ENCODE measurements at regions not wholly inside any gene's neighbourhood (a gene's known extent, or its start where the extent isn't known, plus 50 kb on each side); places are given as distances from the start of the nearest gene placed in this dataset.

GRCh38 chr4:3870567-3870962 is 104.4 kb downstream of the ADRA2C start:
- H3K9me3 ChIP-seq (replicated peaks; ENCODE audit: control insufficient read depth, insufficient read depth, low read length), result no peaks in the 10 kb centered on the region; the same call in 2 of the 3 replicates
- SMC1A ChIA-PET (ENCODE audit: uncharacterized antibody, unreplicated experiment), result no interaction called here
- in situ Hi-C loops (cut with MboI) (no loop called here), intact Hi-C loops (cut with micrococcal nuclease; ENCODE audit: unreplicated experiment) (no loop called here)
- peaks cover 0 to 4% of the 10 kb centered on the region in 2 experiments; a peak in 2 of 4 replicates for H3K27me3 ChIP-seq (replicated peaks in 1 of 2; ENCODE audit: control insufficient read depth in 2 of 2, insufficient read depth in 2 of 2, low read length in 1 of 2)
- H3K27ac ChIP-seq (ENCODE audit: control insufficient read depth, insufficient read depth), result no peak overlapping the region
- RAD21 ChIA-PET (ENCODE audit: unreplicated experiment), result no interaction called here
- no TSS peak for BruUV-seq (replicated peaks)
- POLR2A ChIA-PET, result no interaction called here
- DNase-seq (ENCODE audit: low read depth, low spot score), result no peak
- CTCF ChIA-PET, result no interaction called here
- H2AFZ ChIP-seq (ENCODE audit: control insufficient read depth, low read depth, low read length), result no peak overlapping the region
- no peaks in the 10 kb centered on the region for H3K4me1 ChIP-seq (ENCODE audit: control insufficient read depth, insufficient read depth, low read length)
- no peaks in the 10 kb centered on the region for H4K20me1 ChIP-seq (ENCODE audit: control insufficient read depth, insufficient read depth)
- no peak overlapping the region for H3K9ac ChIP-seq (ENCODE audit: control insufficient read depth, insufficient read depth, low read length)
- no peaks in the 10 kb centered on the region for H3K79me2 ChIP-seq (ENCODE audit: control insufficient read depth, insufficient read depth, low read length)
- H3K36me3 ChIP-seq (ENCODE audit: control insufficient read depth in 2 of 2, insufficient read depth in 2 of 2, low read length in 1 of 2), result no peaks in the 10 kb centered on the region
- no peak for FAIRE-seq
- ATAC-seq, result no peak
- no peak overlapping the region for H3K4me2 ChIP-seq (ENCODE audit: control insufficient read depth, insufficient read depth)
- WGBS (ENCODE audit: insufficient coverage, insufficient replicate concordance, low lambda C conversion rate, missing lambda C conversion rate), result 44% methylated on average over 4 of the region's 9 CpGs
- H3K4me3 ChIP-seq, result no peak overlapping the region
- TF ChIP-seq E2F8 (IDR thresholded peaks at IDR 0.05; ENCODE audit: low read depth, partially characterized antibody), result no peak
- no peak for TF ChIP-seq ASH2L (IDR thresholded peaks at IDR 0.05; ENCODE audit: borderline replicate concordance, low read depth)
- no peak for TF ChIP-seq SIX5 (IDR thresholded peaks at IDR 0.05; ENCODE audit: low read depth, low read length, severe bottlenecking)
- no peak for TF ChIP-seq NR2C2 (IDR thresholded peaks at IDR 0.05; ENCODE audit: borderline replicate concordance, control insufficient read depth, insufficient read length, low read depth)
- TF ChIP-seq BCL11A (IDR thresholded peaks at IDR 0.05; ENCODE audit: low read depth, low read length), result no peak
- TF ChIP-seq, protein P1, sequence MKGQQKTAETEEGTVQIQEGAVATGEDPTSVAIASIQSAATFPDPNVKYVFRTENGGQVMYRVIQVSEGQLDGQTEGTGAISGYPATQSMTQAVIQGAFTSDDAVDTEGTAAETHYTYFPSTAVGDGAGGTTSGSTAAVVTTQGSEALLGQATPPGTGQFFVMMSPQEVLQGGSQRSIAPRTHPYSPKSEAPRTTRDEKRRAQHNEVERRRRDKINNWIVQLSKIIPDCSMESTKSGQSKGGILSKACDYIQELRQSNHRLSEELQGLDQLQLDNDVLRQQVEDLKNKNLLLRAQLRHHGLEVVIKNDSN (IDR thresholded peaks at IDR 0.05; ENCODE audit: borderline replicate concordance, extremely low read length, insufficient read depth, low read depth, low read length), result no peak
- TF ChIP-seq, protein P2, sequence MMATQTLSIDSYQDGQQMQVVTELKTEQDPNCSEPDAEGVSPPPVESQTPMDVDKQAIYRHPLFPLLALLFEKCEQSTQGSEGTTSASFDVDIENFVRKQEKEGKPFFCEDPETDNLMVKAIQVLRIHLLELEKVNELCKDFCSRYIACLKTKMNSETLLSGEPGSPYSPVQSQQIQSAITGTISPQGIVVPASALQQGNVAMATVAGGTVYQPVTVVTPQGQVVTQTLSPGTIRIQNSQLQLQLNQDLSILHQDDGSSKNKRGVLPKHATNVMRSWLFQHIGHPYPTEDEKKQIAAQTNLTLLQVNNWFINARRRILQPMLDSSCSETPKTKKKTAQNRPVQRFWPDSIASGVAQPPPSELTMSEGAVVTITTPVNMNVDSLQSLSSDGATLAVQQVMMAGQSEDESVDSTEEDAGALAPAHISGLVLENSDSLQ (IDR thresholded peaks at IDR 0.05), result no peak
- TF ChIP-seq MLLT1 (IDR thresholded peaks at IDR 0.05), result no peak
- TF ChIP-seq BMI1 (IDR thresholded peaks at IDR 0.05; ENCODE audit: borderline replicate concordance), result no peak
- TF ChIP-seq POLR2AphosphoS5 (IDR thresholded peaks at IDR 0.05; ENCODE audit: low read length), result no peak
- TF ChIP-seq CHD1 (IDR thresholded peaks at IDR 0.05; ENCODE audit: low read depth, low read length), result no peak
- TF ChIP-seq MTA2 (IDR thresholded peaks at IDR 0.05; ENCODE audit: low read depth), result no peak
- TF ChIP-seq KDM1A (IDR thresholded peaks at IDR 0.05; ENCODE audit: borderline replicate concordance), result no peak
- TF ChIP-seq PBX3 (IDR thresholded peaks at IDR 0.05; ENCODE audit: insufficient replicate concordance, low read depth, low read length), result no peak
- TF ChIP-seq ZBTB33 (IDR thresholded peaks at IDR 0.05), result no peak
- TF ChIP-seq POLR2A (IDR thresholded peaks at IDR 0.05; ENCODE audit: low read depth, low read length), result no peak
- TF ChIP-seq LARP7 (IDR thresholded peaks at IDR 0.05), result no peak

All from GM12878 (cell line).